DND-41 (cell line): ENCODE measurements at regions not wholly inside any gene's neighbourhood (a gene's known extent, or its start where the extent isn't known, plus 50 kb on each side); places are given as distances from the start of the nearest gene placed in this dataset.
"Not testable (repeated sequence)": the region's sequence is repeated elsewhere in the genome, so short reads cannot be mapped to it uniquely, and the experiment has no call there.

ENCODE experiments used
- ATAC-seq: fragments of 200-7000 bp; cut with Tn5 transposase; 3 replicates; pipeline ENCODE4 v1.9.1; 2021; ENCODE audit warnings: low read depth; ENCODE audit not compliant: insufficient read depth
- DNase-seq: peaks from one replicate; pipeline ENCODE4 v3.0.0-alpha.2; 2020
- H2AFZ ChIP-seq: 2 replicates; pipeline ENCODE4 v1.6.0; 2012; ENCODE audit warnings: low read depth, low read length
- H3K27ac ChIP-seq: 2 replicates; pipeline ENCODE4 v1.5.1; 2012; ENCODE audit warnings: low read length, inconsistent platforms
- H3K27me3 ChIP-seq: fragments of 200-600 bp; sonication (generic); 2 replicates; pipeline ENCODE4 v1.6.0; 2012; ENCODE audit warnings: low read length, mild to moderate bottlenecking, inconsistent platforms; ENCODE audit not compliant: insufficient read depth, poor library complexity
- H3K36me3 ChIP-seq: 2 replicates; pipeline ENCODE4 v1.5.1; 2012; ENCODE audit warnings: low read length, inconsistent platforms; ENCODE audit not compliant: insufficient read depth
- H3K4me1 ChIP-seq: 2 replicates; pipeline ENCODE4 v1.5.1; 2012; ENCODE audit warnings: mild to moderate bottlenecking, low read length; ENCODE audit not compliant: insufficient read depth
- H3K4me2 ChIP-seq: 2 replicates; pipeline ENCODE4 v1.6.0; 2012; ENCODE audit warnings: mild to moderate bottlenecking, moderate library complexity, low read length, inconsistent platforms; ENCODE audit not compliant: insufficient read depth
- H3K4me3 ChIP-seq, 2 experiments: fragments of 200-600 bp in 1 of 2; shearing (Covaris generic) in 1 of 2; 2 replicates each; pipeline ENCODE4 v1.5.1; 2012 to 2016; ENCODE audit warnings: inconsistent platforms in 2 of 2, low read length in 2 of 2, mild to moderate bottlenecking in 2 of 2, low read depth in 1 of 2, moderate library complexity in 1 of 2
- H3K79me2 ChIP-seq: 2 replicates; pipeline ENCODE4 v1.6.0; 2012; ENCODE audit warnings: low read length, inconsistent platforms; ENCODE audit not compliant: insufficient read depth
- H3K9ac ChIP-seq: 2 replicates; pipeline ENCODE4 v1.6.0; 2012; ENCODE audit warnings: low read depth, mild to moderate bottlenecking, inconsistent platforms, low read length, moderate library complexity
- H3K9me3 ChIP-seq: 2 replicates; pipeline ENCODE4 v1.5.1; 2012; ENCODE audit warnings: low read length, moderate library complexity, mild to moderate bottlenecking, inconsistent platforms; ENCODE audit not compliant: insufficient read depth, severe bottlenecking
- H4K20me1 ChIP-seq: 2 replicates; pipeline ENCODE4 v1.6.0; 2012; ENCODE audit warnings: low read length; ENCODE audit not compliant: insufficient read depth
- EZH2 ChIP-seq: IDR thresholded peaks from 3 replicates; pipeline ENCODE4 v1.6.1; 2012; ENCODE audit warnings: borderline replicate concordance, low read depth, mild to moderate bottlenecking, moderate library complexity, low read length, inconsistent platforms; ENCODE audit not compliant: severe bottlenecking
- TF ChIP-seq, protein P1 (sequence below): IDR thresholded peaks from 2 replicates; pipeline ENCODE4 v1.5.1; 2012; ENCODE audit warnings: borderline replicate concordance, low read length, moderate library complexity, mild to moderate bottlenecking; ENCODE audit not compliant: poor library complexity, severe bottlenecking; ENCODE audit errors: extremely low read depth

DNA sequence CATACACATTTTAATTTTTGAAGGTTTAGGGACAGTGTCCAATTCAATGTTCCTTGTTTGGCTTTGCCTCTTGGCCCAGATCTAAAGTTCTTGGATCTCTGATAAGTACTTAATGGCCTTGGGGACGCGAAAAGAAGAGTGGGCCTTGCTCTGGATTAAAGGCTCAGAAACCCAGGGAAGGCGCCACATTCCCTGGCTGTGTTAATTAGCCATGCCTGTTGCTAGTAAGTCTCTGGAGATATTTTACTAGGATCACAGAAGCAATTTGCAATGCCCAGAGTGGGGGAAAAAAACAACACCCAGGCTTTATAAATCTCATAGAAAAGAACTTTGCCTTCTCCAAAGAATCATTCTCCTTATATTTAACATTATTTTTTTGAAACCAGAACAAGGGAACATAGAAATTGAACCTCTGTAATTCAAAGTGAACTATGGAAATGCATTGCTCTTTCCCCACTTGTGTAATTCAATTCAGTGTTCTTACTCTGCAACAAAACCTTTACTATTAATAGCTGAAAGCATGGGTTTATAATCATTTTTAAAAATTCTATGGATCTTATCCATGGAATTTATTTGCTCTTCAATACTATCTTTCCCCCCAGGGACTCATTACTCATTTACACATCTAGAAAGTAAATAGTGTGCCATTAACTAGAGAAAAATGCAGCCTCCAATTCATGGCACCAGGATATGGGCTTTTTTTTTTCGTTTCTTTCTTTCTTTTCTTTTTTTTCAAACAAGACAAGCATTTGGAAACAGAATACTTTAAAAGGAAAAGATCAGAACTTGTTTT is 172.2 kb upstream of the ANKRD55 start:
- Histone ChIP-seq H3K9me3 (no peaks in the 10 kb centered on the region), H3K27ac (no peak overlapping the region), H4K20me1 (no peaks in the 10 kb centered on the region), H3K79me2 (no peaks in the 10 kb centered on the region), H3K4me1 (no peaks in the 10 kb centered on the region), H3K9ac (no peak overlapping the region), H3K36me3 (no peaks in the 10 kb centered on the region), H3K27me3 (no peaks in the 10 kb centered on the region), H2AFZ (no peak overlapping the region), H3K4me3 (no peak overlapping the region), H3K4me2 (no peak overlapping the region)
- ATAC-seq (no peak), DNase-seq (no peak)
- TF ChIP-seq EZH2, result no peak
- TF ChIP-seq, protein P1, sequence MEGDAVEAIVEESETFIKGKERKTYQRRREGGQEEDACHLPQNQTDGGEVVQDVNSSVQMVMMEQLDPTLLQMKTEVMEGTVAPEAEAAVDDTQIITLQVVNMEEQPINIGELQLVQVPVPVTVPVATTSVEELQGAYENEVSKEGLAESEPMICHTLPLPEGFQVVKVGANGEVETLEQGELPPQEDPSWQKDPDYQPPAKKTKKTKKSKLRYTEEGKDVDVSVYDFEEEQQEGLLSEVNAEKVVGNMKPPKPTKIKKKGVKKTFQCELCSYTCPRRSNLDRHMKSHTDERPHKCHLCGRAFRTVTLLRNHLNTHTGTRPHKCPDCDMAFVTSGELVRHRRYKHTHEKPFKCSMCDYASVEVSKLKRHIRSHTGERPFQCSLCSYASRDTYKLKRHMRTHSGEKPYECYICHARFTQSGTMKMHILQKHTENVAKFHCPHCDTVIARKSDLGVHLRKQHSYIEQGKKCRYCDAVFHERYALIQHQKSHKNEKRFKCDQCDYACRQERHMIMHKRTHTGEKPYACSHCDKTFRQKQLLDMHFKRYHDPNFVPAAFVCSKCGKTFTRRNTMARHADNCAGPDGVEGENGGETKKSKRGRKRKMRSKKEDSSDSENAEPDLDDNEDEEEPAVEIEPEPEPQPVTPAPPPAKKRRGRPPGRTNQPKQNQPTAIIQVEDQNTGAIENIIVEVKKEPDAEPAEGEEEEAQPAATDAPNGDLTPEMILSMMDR, result no peak

DNA sequence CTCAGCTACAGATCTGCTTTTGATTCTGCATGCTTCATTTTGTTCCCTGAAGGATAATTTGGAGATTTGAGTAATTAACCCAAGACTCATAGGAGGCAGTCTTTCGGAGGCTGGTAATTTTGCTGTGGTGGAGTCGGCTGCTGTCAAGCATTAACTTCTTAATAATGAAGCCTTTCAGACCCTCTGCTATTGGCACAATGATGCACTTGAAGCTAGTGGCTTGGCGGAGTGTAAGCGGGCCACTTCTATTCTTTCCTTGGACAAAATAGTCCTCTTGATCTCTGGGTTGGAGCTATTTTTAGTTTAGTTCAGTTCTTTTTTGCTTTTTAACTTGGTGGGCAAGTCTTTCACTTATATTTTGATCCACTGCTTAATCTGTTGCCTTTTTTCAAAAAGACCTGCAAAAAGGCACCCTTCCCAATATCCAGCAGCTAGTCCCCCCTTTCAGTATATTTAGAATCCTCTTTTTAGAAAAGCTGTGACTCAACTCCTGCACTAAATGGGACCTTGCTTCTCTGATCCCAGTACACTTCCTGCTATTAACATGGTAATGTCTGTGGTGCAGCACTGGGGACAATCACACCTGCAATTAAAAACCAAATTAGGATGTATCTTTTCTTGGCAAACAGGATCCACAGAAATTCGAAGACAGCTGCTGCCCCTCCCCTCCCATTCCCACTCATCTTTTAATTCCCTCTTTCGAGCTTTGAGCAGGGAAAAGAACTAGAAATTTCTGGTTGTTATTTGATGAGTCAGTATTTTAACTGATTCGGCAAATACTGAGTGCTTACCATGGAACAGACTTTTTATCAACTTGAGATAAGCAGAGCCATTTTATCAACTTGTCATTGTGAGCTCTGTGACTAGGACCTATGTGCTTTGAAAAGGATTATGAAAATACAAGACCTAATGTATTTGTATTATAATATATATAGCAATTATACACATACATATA is 169.4 kb upstream of the ANKRD55 start:
- Histone ChIP-seq H3K4me1 (no peaks in the 10 kb centered on the region), H3K36me3 (no peaks in the 10 kb centered on the region), H4K20me1 (no peaks in the 10 kb centered on the region), H2AFZ (no peak overlapping the region), H3K27me3 (no peaks in the 10 kb centered on the region), H3K9ac (no peak overlapping the region), H3K9me3 (no peaks in the 10 kb centered on the region), H3K4me2 (no peak overlapping the region), H3K79me2 (no peaks in the 10 kb centered on the region), H3K4me3 (no peak overlapping the region), H3K27ac (no peak overlapping the region)
- DNase-seq (no peak), ATAC-seq (no peak)
- TF ChIP-seq EZH2, result no peak
- TF ChIP-seq, protein P1, result no peak

DNA sequence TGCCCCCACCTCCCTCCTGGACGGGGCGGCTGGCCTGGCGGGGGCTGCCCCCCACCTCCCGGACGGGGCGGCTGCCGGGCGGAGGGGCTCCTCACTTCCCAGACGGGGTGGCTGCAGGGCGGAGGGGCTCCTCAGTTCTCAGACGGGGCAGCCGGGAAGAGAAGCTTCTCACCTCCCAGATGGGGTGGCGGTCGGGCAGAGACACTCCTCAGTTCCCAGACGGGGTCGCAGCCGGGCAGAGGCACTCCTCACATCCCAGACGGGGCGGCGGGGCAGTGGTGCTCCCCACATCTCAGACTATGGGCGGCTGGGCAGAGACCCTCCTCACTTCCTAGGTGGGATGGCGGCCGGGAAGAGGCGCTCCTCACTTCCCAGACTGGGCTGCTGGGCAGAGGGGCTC is 164.7 kb upstream of the ANKRD55 start:
- H3K9me3 ChIP-seq, ATAC-seq: not testable (repeated sequence)

DNA sequence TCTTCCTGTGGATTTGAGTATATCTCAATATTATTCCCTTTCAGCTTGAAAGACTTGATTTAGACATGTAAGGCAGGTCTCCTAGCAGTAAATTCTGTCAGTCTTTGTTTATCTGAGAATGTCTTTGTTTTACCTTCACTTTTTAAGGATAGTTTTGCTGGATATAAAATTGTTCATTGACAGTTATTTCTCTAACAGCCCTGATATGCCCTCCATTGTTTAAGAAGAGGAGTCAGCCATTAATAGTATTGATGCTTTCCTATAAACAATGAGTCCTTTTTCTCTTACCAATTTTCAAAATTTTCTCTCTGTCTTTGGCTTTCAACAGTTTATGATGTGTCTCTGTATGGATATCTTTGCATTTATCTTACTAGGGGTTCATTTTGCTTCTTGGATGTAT is 163.5 kb upstream of the ANKRD55 start:
- H3K27me3 ChIP-seq, result no peaks in the 10 kb centered on the region
- no peak for TF ChIP-seq EZH2
- TF ChIP-seq, protein P1, result no peak

More for the DNA sequence above, 164.7 kb upstream of the ANKRD55 start:
- not testable (repeated sequence) for H3K27me3 ChIP-seq, DNase-seq, H3K4me3 ChIP-seq, H4K20me1 ChIP-seq, H2AFZ ChIP-seq, H3K27ac ChIP-seq, H3K79me2 ChIP-seq, H3K4me2 ChIP-seq, H3K36me3 ChIP-seq, H3K9ac ChIP-seq, H3K4me1 ChIP-seq

More for the DNA sequence above, 163.5 kb upstream of the ANKRD55 start:
- peaks cover 9% of the 10 kb centered on the region for H3K9me3 ChIP-seq
- no peak overlapping the region for H3K4me2 ChIP-seq
- H4K20me1 ChIP-seq, result no peaks in the 10 kb centered on the region
- H3K4me3 ChIP-seq, result no peak overlapping the region
- H3K4me1 ChIP-seq, result no peaks in the 10 kb centered on the region
- H3K36me3 ChIP-seq, result no peaks in the 10 kb centered on the region
- DNase-seq, result no peak
- H3K9ac ChIP-seq, result no peak overlapping the region
- no peak for ATAC-seq
- H2AFZ ChIP-seq, result no peak overlapping the region
- H3K79me2 ChIP-seq, result no peaks in the 10 kb centered on the region
- H3K27ac ChIP-seq, result no peak overlapping the region
